SIG-M5 treated with dmso at 0.1 percent for 504 hours (cell line): ENCODE measurements at regions not wholly inside any gene's neighbourhood (a gene's known extent, or its start where the extent isn't known, plus 50 kb on each side); places are given as distances from the start of the nearest gene placed in this dataset.
"Not testable (repeated sequence)": the region's sequence is repeated elsewhere in the genome, so short reads cannot be mapped to it uniquely, and the experiment has no call there.

Experiments
- DNase-seq: peaks from one replicate; lab custom pipeline; 2025; ENCODE audit not compliant: unreplicated experiment; lab: John Stamatoyannopoulos, UW

DNA sequence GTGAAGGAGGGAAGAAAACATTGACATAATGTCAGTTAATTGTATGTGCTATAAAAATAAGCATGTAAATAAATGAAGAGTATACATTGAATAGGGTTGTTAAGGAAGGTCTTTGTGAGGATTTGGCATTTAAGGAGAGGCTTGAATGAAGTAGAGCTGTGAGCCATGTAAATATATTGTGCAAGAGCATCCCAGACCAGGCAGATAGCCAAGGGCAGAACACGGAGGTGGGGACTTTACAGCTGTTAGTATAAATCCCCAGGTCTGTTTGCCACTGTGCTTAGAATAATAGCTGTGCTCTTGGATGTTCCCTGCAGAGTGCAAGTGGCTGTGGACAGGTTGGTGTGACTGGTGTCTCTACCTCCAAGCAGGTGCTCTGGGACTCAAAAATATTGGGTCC lies 211.7 kb downstream of the LRRC70 start:
- no peak for DNase-seq

GRCh38 chr5:62786099-62786498 lies 207.5 kb downstream of the LRRC70 start:
- no peak for DNase-seq

DNA sequence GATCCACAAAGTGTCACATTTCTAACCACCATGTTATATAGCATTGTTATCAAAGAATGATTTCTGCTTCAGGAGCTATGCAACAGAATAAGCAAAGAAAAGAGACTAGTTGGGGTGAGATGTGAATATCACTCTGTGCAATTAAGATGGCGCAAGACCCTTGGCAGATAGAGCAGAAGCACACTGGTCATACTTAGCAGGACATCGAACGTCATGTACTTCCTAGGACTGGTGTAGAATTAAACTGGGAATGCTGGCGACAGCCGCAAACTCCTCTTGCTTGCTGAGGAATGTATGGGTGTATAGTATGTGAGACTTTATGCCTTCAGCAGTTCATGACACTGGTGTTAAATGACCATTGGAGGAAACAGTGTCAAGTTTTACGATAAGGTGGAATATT lies 207.0 kb downstream of the LRRC70 start:
- no peak for DNase-seq

DNA sequence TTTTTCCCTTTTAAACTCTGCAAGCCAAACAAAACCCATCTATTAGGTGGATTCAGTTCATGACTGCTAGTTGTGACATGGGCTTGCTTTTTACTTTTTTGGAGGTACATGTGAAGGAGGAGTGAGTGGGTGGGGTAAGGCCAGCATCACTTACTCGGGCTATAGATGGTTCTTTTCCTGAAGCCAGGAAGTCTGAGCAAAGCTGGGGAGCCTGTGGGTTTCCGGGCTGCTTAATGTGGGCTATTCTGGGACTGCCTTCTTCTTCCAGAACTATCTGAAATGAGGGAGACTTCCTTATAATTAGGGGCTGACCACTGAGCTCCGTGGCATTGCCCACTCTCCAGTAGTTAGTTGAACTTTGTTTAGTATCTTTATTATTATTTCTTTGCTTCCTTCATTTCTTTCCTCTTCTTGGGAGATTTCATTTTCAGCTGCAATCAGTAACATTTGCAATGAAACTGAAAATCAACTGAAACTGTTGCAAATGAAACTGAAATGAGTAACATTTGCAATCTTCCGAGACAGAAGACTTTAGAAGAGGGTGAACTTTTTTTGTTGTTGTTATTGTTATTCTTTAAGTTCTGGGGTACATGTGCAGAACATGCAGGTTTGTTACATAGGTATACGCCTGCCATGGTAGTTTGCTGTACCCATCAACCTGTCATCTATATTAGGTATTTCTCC lies 204.9 kb downstream of the LRRC70 start:
- no peak for DNase-seq

GRCh38 chr5:62780888-62781287 lies 202.3 kb downstream of the LRRC70 start:
- no peak for DNase-seq

DNA sequence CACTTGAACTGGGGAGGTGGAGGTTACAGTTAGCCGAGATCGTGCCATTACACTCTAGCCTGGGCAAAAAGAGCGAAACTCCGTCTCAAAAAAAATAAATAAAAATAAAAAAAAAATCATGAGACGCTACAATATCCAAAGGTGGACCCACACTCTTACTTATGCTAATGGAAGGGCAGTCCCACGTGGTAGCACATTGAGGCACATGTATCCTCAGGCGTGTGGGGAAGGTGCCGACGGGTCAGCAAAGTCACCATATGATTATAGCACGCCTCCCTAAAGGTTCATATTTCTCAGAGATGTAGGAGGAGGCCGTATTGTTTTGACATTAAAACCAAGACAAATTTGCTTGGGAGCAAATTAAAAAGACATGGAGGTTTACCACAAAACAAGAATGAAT lies 201.6 kb downstream of the LRRC70 start:
- no peak for DNase-seq

GRCh38 chr5:62779010-62779422 lies 200.4 kb downstream of the LRRC70 start:
- peak; percentile 63 for DNase-seq

GRCh38 chr5:62778316-62779009 lies 199.8 kb downstream of the LRRC70 start:
- peak; percentile 83 for DNase-seq

- not testable (repeated sequence) for DNase-seq
Observed at GRCh38 chr5:62777081-62777480, 198.5 kb downstream of the LRRC70 start.

DNA sequence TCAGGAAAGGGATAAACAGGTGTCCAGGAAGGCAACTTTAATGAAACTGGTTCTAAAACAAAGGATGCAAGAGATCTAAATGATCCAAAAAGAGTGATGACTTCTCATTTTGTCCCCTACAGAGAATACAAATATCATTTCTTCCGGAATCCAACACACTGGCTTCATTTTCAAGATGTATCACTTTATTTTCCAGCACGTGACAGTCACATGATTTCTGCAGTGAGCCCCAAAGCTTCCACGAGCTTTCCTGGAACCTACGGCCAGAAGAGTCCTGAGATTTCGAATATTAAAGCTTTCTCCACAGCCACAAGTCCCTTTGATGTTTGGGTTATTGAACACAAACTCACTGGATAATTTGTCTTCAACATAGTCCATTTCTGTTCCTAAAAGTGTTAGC lies 198.0 kb downstream of the LRRC70 start:
- DNase-seq: not testable (repeated sequence)

DNA sequence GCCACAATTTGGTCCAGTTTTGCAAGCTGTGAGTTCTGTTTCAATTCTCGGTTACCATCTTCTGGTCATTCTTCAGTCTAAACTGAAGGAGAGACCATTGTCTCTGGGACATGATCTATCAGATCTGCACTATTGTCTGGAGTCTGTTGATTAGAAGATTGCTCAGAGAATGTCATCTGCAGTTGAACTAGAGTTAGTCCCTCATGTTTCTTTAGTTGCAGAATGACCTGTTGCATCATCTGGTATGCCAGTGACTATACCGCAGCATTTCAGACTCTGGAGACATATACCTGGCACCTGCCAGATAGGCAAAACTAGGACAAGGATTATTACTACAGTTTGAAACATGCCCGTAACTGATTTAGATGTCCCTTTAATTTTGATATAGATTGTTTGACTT lies 194.8 kb downstream of the LRRC70 start:
- DNase-seq: no peak

GRCh38 chr5:62771341-62771740 lies 192.7 kb downstream of the LRRC70 start:
- no peak for DNase-seq

- DNase-seq: no peak
Observed at GRCh38 chr5:62767650-62768049, 189.0 kb downstream of the LRRC70 start.

DNA sequence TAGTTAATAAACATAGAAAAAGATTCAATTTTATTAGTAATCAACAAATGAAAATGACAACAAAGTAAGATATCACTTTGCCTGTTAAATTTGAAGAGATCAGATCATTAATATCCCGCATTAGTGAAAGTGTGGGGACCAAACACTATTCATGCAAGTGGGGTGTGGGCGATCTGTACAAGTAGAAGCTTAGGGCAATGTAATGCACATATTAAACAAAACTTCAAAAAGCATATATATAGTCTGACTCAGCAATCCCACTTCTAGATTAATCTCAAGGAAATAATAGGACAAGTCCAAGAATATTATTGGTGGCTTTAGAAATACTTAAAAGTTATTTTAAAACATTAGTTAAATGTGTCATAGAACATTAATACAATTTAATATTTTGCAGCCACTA lies 188.5 kb downstream of the LRRC70 start:
- no peak for DNase-seq

DNA sequence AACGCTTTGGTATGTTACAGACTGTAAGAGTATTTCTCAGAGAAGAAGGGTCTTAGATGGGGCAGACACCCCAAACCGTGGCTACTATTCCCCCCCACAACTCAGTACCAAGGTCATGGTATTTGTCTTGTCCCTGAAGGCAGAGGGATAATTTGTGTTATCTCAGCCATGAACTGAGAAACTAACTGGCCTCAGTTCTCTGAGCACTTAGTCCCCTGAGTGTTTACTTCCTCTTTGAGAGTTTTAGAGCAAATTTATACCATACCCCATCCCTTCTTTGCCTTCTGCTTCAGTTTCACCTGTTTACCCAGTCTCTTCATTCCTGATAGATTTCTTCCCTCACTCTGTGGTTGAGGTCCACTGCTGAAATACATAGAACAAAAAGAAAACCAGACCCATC lies 183.9 kb downstream of the LRRC70 start:
- no peak for DNase-seq

- not testable (repeated sequence) for DNase-seq
Observed at GRCh38 chr5:62757686-62758085, 179.1 kb downstream of the LRRC70 start.

- not testable (repeated sequence) for DNase-seq
Observed at GRCh38 chr5:62752998-62753367, 174.4 kb downstream of the LRRC70 start.

DNA sequence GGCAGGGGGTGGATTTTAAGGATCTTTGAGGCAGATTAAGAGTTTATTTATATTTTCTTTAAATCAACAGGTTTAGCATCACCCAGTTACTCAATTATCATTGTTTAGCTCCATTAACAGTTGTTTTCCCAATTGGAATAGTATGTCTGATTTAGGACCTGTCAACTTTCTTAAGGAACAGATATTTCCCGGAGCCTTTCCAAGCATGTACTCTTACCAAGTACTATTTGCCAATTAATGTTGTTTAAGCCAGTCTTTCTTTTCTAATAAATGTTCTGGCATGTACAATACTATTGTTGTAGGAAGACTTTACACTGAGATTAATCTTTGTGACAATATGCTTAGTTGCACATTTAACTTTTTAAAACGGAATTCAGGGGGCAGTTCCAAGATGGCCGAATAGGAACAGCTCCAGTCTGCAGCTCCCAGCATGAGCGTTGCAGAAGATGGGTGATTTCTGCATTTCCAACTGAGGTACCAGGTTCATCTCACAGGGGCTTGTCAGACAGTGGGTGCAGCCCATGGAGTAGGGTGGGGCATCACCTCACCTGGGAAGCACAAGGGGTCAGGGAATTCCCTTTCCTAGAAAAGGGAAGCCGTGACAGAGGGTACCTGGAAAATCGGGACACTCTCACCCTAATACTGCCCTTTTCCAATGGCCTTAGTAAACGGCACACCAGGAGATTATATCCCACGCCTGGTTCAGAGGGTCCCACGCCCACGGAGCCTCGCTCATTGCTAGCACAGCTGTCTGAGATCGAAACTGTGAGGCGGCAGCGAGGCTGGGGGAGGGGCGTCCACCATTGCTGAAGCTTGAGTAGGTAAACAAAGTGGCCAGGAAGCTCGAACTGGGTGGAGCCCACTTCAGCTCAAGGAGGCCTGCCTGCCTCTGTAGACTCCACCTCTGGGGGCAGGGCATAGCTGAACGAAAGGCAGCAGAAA lies 173.7 kb downstream of the LRRC70 start:
- not testable (repeated sequence) for DNase-seq

GRCh38 chr5:62742207-62742606 lies 163.6 kb downstream of the LRRC70 start:
- no peak for DNase-seq

DNA sequence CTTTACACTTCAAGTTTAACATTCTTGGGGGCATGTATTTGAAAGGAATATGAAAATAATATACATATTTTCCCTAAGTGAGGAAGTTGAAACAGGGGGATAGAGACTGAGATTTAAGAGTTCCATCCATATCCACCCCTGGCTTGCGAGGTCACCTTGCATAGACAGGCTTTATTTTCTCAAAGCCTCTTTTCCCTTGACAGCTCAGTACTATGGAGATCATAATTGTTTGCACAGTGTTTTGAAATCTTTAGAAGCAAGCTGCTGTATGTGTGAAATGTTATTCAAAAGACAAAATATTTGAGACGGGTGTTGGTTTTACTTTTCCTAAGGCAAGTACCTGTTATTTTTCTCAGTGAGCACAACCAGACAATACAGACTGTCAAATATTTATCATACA lies 163.1 kb downstream of the LRRC70 start:
- no peak for DNase-seq

- no peak for DNase-seq
Observed at GRCh38 chr5:62737766-62738165, 159.1 kb downstream of the LRRC70 start.

DNA sequence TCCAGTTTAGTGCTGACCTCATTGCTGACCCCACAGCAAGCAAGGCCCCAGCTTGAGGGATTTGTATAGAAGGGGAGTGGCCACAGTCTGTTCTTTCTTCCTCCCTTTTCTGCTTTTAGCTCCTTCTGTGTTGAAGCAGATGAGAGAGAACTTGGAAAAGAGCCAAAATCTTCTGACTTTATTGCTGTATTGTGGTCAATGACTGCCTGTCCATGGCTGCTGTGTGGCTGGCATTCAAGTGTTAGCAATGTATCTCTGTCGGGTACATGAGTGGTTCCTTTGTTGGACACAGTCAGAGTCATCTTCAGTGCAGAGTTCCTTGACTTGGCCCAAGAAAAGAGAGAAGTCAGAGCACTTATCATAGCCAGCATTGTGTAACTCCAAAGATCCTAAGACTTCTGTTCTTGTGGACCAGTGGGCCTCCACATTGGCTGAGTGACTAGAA lies 154.1 kb downstream of the LRRC70 start:
- peak; percentile 96 for DNase-seq
